ENCODE measurements at regions not wholly inside any gene's neighbourhood (a gene's known extent, or its start where the extent isn't known, plus 50 kb on each side); places are given as distances from the start of the nearest gene placed in this dataset.

GRCh38 chr14:40733206-40733605, 873.5 kb upstream of the LRFN5 start:
- TF ChIP-seq POLR2A (IDR thresholded peaks at IDR 0.05), result no peak
- no peak for TF ChIP-seq CTCF (IDR thresholded peaks at IDR 0.05)
